Hepatocyte (in vitro differentiated cells): ENCODE measurements at regions not wholly inside any gene's neighbourhood (a gene's known extent, or its start where the extent isn't known, plus 50 kb on each side); places are given as distances from the start of the nearest gene placed in this dataset.

ENCODE experiments used
- CTCF ChIP-seq: fragments of 200-600 bp; sonication (generic); IDR thresholded peaks from 2 replicates; pipeline ENCODE4 v1.5.1; 2016; ENCODE audit warnings: antibody characterized with exemption, mild to moderate bottlenecking; ENCODE audit not compliant: poor library complexity
- EZH2 ChIP-seq: fragments of 200-600 bp; sonication (generic); IDR thresholded peaks from 2 replicates; pipeline ENCODE4 v1.6.1; 2016; ENCODE audit warnings: antibody characterized with exemption, mild to moderate bottlenecking, borderline replicate concordance
- EZH2phosphoT487 ChIP-seq: fragments of 200-600 bp; sonication (generic); IDR thresholded peaks from one replicate; pipeline ENCODE4 v1.6.1; 2018; ENCODE audit warnings: antibody characterized with exemption, mild to moderate bottlenecking, low read depth, moderate library complexity; ENCODE audit not compliant: unreplicated experiment, severe bottlenecking

- TF ChIP-seq CTCF (no peak), EZH2 (no peak), EZH2phosphoT487 (no peak)
Measured at GRCh38 chr12:34126239-34126641, 103.9 kb downstream of the ALG10 start.
